IPS DF 6.9 (cell line): ENCODE measurements at regions not wholly inside any gene's neighbourhood (a gene's known extent, or its start where the extent isn't known, plus 50 kb on each side); places are given as distances from the start of the nearest gene placed in this dataset.
"Not testable (repeated sequence)": the region's sequence is repeated elsewhere in the genome, so short reads cannot be mapped to it uniquely, and the experiment has no call there.

Experiments
- DNase-seq: peaks from one replicate; pipeline ENCODE4 v3.0.0-alpha.2; 2013; ENCODE audit warnings: low read depth, low spot score
- H3K27ac ChIP-seq: one replicate; pipeline ENCODE4 v1.5.1; 2013; ENCODE audit warnings: low read length, control low read depth
- H3K27me3 ChIP-seq: 2 replicates; pipeline ENCODE4 v1.6.1; 2013; ENCODE audit warnings: mild to moderate bottlenecking, low read length; ENCODE audit not compliant: control insufficient read depth, insufficient read depth
- H3K36me3 ChIP-seq: 2 replicates; pipeline ENCODE4 v1.6.1; 2013; ENCODE audit warnings: low read length; ENCODE audit not compliant: control insufficient read depth, insufficient read depth
- H3K4me1 ChIP-seq: 2 replicates; pipeline ENCODE4 v1.6.1; 2013; ENCODE audit warnings: low read length; ENCODE audit not compliant: control insufficient read depth, insufficient read depth
- H3K4me3 ChIP-seq: 2 replicates; pipeline ENCODE4 v1.5.1; 2013; ENCODE audit warnings: mild to moderate bottlenecking, low read length
- H3K9me3 ChIP-seq: 2 replicates; pipeline ENCODE4 v1.6.1; 2013; ENCODE audit warnings: low read length, inconsistent platforms; ENCODE audit not compliant: control insufficient read depth, insufficient read depth
- WGBS: extraction: QIAGEN DNeasy Blood & Tissue Kit; methylation state at CpG from one replicate; pipeline ENCODE4 v1.1.7; 2013; ENCODE audit warnings: mixed read lengths, missing lambda C conversion rate; ENCODE audit not compliant: insufficient read length, insufficient coverage; 5-methylcytosine and 5-hydroxymethylcytosine counted together

DNA sequence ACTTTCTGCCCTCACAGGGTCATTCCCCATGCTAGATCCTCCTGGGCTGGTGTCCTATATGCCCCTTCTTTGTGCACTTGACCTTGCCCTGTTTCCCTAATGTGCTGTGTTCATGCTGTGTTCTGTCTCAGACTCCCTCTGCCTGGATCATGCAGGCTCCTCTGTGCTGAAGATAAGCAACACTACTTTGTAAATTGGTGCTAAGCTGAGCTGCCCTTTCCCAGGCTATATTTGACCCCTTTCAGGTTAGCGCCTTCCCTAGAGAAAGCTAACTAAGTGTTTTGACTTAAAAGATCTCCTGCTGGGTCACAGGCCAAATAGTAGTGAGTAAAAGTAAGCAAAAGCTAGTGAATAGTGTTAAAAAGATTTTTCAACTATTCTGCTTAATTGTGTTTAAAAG, 257.2 kb upstream of the RGPD4 start:
- no peaks in the 10 kb centered on the region for H3K4me1 ChIP-seq
- no CpG with 5 or more reads among the region's 1 CpG for WGBS
- no peaks in the 10 kb centered on the region for H3K27me3 ChIP-seq
- H3K36me3 ChIP-seq = no peaks in the 10 kb centered on the region
- H3K9me3 ChIP-seq = no peaks in the 10 kb centered on the region
- no peak overlapping the region for H3K4me3 ChIP-seq
- no peak overlapping the region for H3K27ac ChIP-seq
- no peak for DNase-seq

DNA sequence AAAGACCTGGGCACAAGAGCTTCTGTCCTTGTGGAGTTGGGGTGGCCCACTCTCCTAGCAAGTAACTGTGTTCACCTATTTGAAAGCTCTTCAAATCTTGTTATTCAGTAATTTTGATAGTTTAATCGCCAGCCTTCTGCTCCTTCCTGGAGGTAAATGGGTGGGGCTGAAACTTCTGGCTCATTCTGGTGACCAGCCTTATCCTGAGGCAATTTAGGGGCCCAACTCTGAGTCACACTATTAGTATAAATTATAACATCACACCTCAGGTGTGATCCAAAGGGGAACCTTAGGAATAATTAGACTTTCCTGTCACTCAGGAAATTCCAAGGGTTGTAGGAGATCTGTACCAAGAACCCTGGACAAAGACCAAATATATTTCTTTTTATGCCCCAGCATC, 255.8 kb upstream of the RGPD4 start:
- no peak overlapping the region for H3K27ac ChIP-seq
- no peak for DNase-seq
- H3K4me3 ChIP-seq = no peak overlapping the region
- no peaks in the 10 kb centered on the region for H3K36me3 ChIP-seq
- H3K9me3 ChIP-seq = no peaks in the 10 kb centered on the region
- no CpG with 5 or more reads among the region's 1 CpG for WGBS
- H3K4me1 ChIP-seq = no peaks in the 10 kb centered on the region
- no peaks in the 10 kb centered on the region for H3K27me3 ChIP-seq

DNA sequence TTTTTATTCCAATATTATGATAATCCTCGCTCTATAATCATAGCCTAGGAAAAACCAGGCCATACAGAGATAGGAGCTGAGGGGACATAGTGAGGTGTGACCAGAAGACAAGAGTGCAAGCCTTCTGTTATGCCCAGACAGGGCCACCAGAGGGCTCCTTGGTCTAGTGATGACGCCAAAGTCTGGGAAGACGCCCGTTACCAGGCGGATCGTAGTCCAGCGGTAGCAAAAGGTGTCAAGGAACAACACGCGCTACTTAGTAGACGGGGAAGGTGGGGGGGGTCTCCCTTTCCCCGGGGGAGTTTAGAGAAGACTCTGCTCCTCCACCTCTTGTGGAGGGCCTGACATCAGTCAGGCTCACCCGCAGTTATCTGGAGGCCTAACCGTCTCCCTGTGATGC, 253.8 kb upstream of the RGPD4 start:
- no CpG with 5 or more reads among the region's 13 CpGs for WGBS
- H3K27me3 ChIP-seq = not testable (repeated sequence)

DNA sequence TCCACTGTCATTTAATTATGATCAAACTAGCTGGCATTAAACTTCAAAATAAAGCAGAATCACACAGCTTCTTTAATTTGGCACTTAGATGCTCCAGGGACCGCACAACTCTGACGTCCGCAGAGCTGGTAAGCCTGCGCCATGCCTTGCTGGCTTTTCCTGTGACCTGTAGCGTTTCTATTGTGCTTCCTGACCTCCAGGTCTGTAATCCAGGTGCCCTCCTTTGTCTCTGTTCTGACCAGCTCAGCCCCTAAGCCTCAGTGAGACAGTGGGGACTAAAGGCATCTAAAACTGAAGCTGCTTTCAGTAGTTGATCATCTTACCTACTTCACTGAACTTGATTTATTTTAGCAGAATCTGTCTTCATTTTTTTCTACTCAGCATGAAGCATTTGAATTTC, 249.7 kb upstream of the RGPD4 start:
- H3K4me1 ChIP-seq = no peaks in the 10 kb centered on the region
- no peak for DNase-seq
- no CpG with 5 or more reads among the region's 5 CpGs for WGBS

More for the DNA sequence above, 253.8 kb upstream of the RGPD4 start:
- H3K4me1 ChIP-seq, H3K27ac ChIP-seq, H3K4me3 ChIP-seq, H3K9me3 ChIP-seq, H3K36me3 ChIP-seq: not testable (repeated sequence)
- peak; percentile 22 for DNase-seq

DNA sequence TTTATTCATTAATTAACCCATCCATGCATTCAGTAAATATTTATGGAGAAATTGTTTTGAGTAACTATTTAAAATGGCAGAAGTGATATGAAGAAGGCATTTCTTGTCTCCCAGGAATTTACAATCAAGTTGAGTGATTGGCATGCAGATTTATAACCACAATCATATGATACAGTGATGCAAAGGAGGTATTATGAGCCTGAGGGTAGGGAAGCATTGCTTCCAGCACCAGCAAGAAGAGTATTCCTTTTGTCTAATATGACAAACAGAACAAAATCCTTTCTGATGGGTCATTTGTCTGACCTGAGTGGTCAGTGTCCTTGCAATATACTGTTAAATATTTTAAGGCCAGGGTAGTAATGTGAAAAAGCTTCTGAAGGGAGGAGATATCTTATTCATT, 244.2 kb upstream of the RGPD4 start:
- H3K9me3 ChIP-seq = no peaks in the 10 kb centered on the region
- H3K36me3 ChIP-seq = no peaks in the 10 kb centered on the region
- no peak for DNase-seq
- H3K4me3 ChIP-seq = no peak overlapping the region
- no peaks in the 10 kb centered on the region for H3K4me1 ChIP-seq
- H3K27me3 ChIP-seq = no peaks in the 10 kb centered on the region
- H3K27ac ChIP-seq = no peak overlapping the region

More for the DNA sequence above, 249.7 kb upstream of the RGPD4 start:
- Histone ChIP-seq H3K27ac (no peak overlapping the region), H3K36me3 (no peaks in the 10 kb centered on the region), H3K27me3 (no peaks in the 10 kb centered on the region), H3K4me3 (no peak overlapping the region), H3K9me3 (no peaks in the 10 kb centered on the region)

DNA sequence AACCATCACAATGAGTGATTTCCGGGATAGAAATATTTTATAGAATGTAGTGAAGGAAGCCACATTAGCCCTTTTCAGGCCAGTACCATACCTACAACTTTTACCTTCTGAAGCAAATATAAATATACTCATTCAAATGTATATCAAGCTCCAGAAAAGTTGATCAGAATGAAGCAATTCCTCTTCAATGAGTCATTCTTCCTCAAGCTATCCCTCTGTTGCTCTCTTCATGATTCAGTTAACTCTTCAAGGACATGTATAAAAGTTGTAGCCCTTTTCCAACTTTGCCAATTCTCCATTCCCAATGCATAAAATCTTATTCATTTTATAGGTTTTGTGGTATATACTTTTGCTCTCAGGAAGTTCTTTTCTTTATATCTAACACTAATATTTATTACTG, 242.1 kb upstream of the RGPD4 start:
- Histone ChIP-seq H3K4me3 (no peak overlapping the region), H3K27me3 (no peaks in the 10 kb centered on the region), H3K4me1 (0 out of 2 replicates have a peak, but pooled peaks cover 1% of the 10 kb centered on the region), H3K27ac (no peak overlapping the region), H3K9me3 (no peaks in the 10 kb centered on the region), H3K36me3 (no peaks in the 10 kb centered on the region)
- no CpG with 5 or more reads among the region's 1 CpG for WGBS
- DNase-seq = no peak

DNA sequence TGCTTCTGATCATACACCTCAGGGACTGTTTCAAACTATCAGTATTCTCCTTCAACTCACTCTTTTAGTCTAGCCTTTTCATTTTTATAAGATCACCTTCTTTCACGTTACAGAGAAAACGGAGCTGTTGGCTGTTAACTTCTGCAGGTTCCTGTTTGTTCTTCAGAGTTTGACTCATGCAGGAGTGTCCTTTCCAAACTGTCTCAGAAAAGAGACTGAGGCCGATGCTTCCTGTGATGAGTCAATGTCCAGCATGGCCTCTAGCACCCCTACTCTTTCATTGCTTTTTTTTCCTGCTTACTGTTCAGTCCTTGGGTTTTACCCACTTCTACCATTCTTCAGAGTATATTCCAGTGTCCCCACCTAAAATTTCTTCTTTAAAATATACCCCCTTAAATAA, 240.8 kb upstream of the RGPD4 start:
- H3K4me3 ChIP-seq = no peak overlapping the region
- no peak for DNase-seq
- no peaks in the 10 kb centered on the region for H3K9me3 ChIP-seq
- H3K4me1 ChIP-seq = 0 out of 2 replicates have a peak, but pooled peaks cover 1% of the 10 kb centered on the region
- no peaks in the 10 kb centered on the region for H3K36me3 ChIP-seq
- H3K27me3 ChIP-seq = no peaks in the 10 kb centered on the region
- H3K27ac ChIP-seq = no peak overlapping the region
- no CpG with 5 or more reads among the region's 3 CpGs for WGBS

DNA sequence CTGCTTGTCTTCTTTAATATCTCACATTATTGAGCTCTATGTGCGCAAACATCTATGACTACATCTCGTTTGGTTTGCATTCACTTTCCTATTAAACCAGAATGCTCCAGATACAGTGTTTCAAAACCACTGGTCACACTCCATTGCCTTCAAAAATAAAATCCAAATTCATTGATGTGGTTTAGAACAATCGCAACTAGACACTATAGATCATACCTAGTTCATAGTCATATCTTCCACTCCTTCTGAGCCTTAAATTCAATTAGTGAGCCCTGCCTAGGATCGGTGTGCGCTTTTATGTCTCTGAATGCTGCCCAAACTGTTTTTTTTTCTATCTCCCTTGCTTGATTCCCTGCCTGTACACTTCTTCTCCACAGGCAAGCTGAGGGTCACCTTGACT, 238.5 kb upstream of the RGPD4 start:
- Histone ChIP-seq H3K9me3 (no peaks in the 10 kb centered on the region), H3K36me3 (no peaks in the 10 kb centered on the region), H3K4me1 (0 out of 2 replicates have a peak, but pooled peaks cover 1% of the 10 kb centered on the region), H3K4me3 (no peak overlapping the region), H3K27me3 (no peaks in the 10 kb centered on the region), H3K27ac (no peak overlapping the region)
- no CpG with 5 or more reads among the region's 5 CpGs for WGBS
- no peak for DNase-seq

DNA sequence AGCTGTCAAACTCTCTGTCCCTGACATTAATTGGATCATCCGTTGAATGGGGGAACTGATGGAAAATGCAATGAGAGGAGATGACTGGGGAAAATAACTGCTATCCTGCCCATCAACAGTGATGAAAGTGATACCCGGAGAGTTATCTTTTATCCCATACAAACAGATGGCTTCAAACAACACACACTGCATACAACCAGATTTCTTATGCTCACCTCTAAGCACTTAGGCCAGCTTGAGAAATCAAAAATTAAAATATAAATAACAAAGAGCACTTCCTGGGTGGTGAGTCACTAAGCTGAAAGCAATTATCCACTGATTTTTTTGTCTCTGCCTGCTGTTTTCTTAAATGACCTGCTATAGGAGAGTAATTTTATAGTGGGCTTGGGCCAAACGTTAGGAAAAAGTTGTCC, 237.6 kb upstream of the RGPD4 start:
- no peak overlapping the region for H3K4me3 ChIP-seq
- H3K4me1 ChIP-seq = 0 out of 2 replicates have a peak, but pooled peaks cover 1% of the 10 kb centered on the region
- H3K36me3 ChIP-seq = no peaks in the 10 kb centered on the region
- no peaks in the 10 kb centered on the region for H3K27me3 ChIP-seq
- no peak overlapping the region for H3K27ac ChIP-seq
- no peaks in the 10 kb centered on the region for H3K9me3 ChIP-seq
- no peak for DNase-seq
- no CpG with 5 or more reads among the region's 3 CpGs for WGBS

DNA sequence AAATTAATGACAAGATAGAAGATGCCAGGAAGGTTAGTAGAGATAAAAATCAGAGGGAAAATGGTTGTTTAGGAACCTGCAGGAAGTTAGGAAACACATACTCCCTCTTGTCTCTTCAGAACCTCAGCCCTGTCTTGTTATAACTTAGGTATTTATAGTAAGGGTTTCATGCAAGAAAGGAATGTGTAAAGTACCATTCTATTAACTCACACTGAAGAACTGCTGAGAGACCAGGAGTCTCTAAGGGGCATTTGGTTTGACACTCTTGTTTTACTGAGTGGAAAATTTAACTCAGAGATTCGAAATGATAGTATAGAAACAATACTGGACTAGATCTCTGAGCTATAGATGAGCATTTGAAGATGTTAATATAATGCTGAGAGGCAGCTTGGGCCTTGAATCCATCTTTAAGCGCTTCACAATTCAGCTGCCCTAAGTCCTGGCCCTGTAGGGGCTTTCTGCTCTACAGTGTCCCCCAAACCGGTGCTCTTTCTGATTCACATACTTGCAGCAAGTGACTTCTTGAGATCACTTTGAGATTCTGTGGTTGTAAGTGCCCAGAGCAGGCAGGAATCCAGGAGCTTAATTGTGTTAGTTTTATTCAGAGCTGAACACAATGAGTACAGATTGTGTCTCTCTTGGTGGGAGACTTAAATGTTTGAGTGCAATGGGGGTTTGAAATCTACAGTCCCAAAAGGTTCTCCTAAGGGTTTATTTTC, 235.0 kb upstream of the RGPD4 start:
- no peak overlapping the region for H3K4me3 ChIP-seq
- DNase-seq = no peak
- H3K4me1 ChIP-seq = 0 out of 2 replicates have a peak, but pooled peaks cover 1% of the 10 kb centered on the region
- no peak overlapping the region for H3K27ac ChIP-seq
- no peaks in the 10 kb centered on the region for H3K27me3 ChIP-seq
- H3K36me3 ChIP-seq = no peaks in the 10 kb centered on the region
- no peaks in the 10 kb centered on the region for H3K9me3 ChIP-seq
- WGBS = no CpG with 5 or more reads among the region's 3 CpGs

DNA sequence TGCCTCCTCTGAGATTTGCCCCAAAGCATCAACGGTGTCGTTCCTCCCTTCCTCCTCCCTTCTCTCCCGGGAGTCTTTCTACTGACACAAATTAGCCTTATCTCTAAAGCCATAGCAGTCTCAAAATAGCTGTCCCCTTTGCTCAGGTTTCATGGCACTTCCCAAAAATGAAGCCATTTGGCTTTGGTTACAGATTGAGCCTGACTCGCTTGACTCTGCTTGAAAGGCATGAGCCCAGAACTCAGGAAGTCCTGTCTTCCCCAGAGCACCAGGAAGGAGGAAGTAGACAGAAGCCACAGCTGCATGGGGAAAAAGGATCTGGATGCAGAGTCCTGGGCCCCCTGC, 234.4 kb upstream of the RGPD4 start:
- Histone ChIP-seq H3K27ac (no peak overlapping the region), H3K9me3 (no peaks in the 10 kb centered on the region), H3K36me3 (no peaks in the 10 kb centered on the region), H3K4me3 (no peak overlapping the region), H3K4me1 (0 out of 2 replicates have a peak, but pooled peaks cover 1% of the 10 kb centered on the region), H3K27me3 (no peaks in the 10 kb centered on the region)
- WGBS = no CpG with 5 or more reads among the region's 4 CpGs
- no peak for DNase-seq
